SJCRH30 (cell line): ENCODE measurements at regions not wholly inside any gene's neighbourhood (a gene's known extent, or its start where the extent isn't known, plus 50 kb on each side); places are given as distances from the start of the nearest gene placed in this dataset.

Experiments used
- DNase-seq, 2 experiments: peaks; one replicate each; pipeline ENCODE4 v3.0.0-alpha.2; 2015 to 2020
- H3K27ac ChIP-seq: fragments of 250-450 bp; sonication (Bioruptor Pico); 2 replicates; pipeline ENCODE4 v1.5.1; 2020; ENCODE audit warnings: mild to moderate bottlenecking, moderate library complexity
- H3K27me3 ChIP-seq: fragments of 250-450 bp; sonication (Bioruptor Pico); 2 replicates; pipeline ENCODE4 v1.5.1; 2020; ENCODE audit warnings: mild to moderate bottlenecking, moderate library complexity
- H3K36me3 ChIP-seq: fragments of 250-450 bp; sonication (Bioruptor Pico); 2 replicates; pipeline ENCODE4 v1.5.1; 2020; ENCODE audit warnings: mild to moderate bottlenecking, moderate library complexity
- H3K4me1 ChIP-seq: fragments of 250-450 bp; sonication (Bioruptor Pico); 2 replicates; pipeline ENCODE4 v1.5.1; 2020; ENCODE audit warnings: mild to moderate bottlenecking, moderate library complexity
- H3K4me3 ChIP-seq: fragments of 250-450 bp; sonication (Bioruptor Pico); 2 replicates; pipeline ENCODE4 v1.5.1; 2020; ENCODE audit warnings: mild to moderate bottlenecking, moderate library complexity
- H3K9me3 ChIP-seq: fragments of 250-450 bp; sonication (Bioruptor Pico); replicated peaks from 2 replicates; pipeline ENCODE4 v1.5.1; 2020; ENCODE audit warnings: mild to moderate bottlenecking, moderate library complexity

- H3K4me3 ChIP-seq: no peak overlapping the region
- no peaks in the 10 kb centered on the region for H3K9me3 ChIP-seq
- no peak overlapping the region for H3K27ac ChIP-seq
- no peaks in the 10 kb centered on the region for H3K27me3 ChIP-seq
- H3K4me1 ChIP-seq: no peaks in the 10 kb centered on the region
- DNase-seq: no peak
- no peaks in the 10 kb centered on the region for H3K36me3 ChIP-seq
Observed at GRCh38 chr15:52870015-52870414, 79.9 kb upstream of the ONECUT1 start.

GRCh38 chr15:52866698-52867097 lies 76.6 kb upstream of the ONECUT1 start:
- no peak for DNase-seq
- H3K27me3 ChIP-seq: no peaks in the 10 kb centered on the region
- H3K36me3 ChIP-seq: no peaks in the 10 kb centered on the region
- no peak overlapping the region for H3K27ac ChIP-seq
- no peaks in the 10 kb centered on the region for H3K9me3 ChIP-seq
- H3K4me3 ChIP-seq: no peak overlapping the region
- no peaks in the 10 kb centered on the region for H3K4me1 ChIP-seq

GRCh38 chr15:52862677-52863076 lies 72.5 kb upstream of the ONECUT1 start:
- H3K27me3 ChIP-seq: no peaks in the 10 kb centered on the region

GRCh38 chr15:52858782-52859176 lies 68.6 kb upstream of the ONECUT1 start:
- H3K36me3 ChIP-seq: no peaks in the 10 kb centered on the region
- no peak overlapping the region for H3K27ac ChIP-seq
- no peaks in the 10 kb centered on the region for H3K9me3 ChIP-seq
- DNase-seq: no peak
- no peaks in the 10 kb centered on the region for H3K4me1 ChIP-seq
- no peaks in the 10 kb centered on the region for H3K27me3 ChIP-seq
- H3K4me3 ChIP-seq: no peak overlapping the region

More at GRCh38 chr15:52862677-52863076, 72.5 kb upstream of the ONECUT1 start:
- Histone ChIP-seq H3K36me3 (no peaks in the 10 kb centered on the region), H3K27ac (no peak overlapping the region), H3K4me1 (no peaks in the 10 kb centered on the region), H3K9me3 (no peaks in the 10 kb centered on the region), H3K4me3 (no peak overlapping the region)
- no peak for DNase-seq

GRCh38 chr15:52857937-52858781 lies 68.0 kb upstream of the ONECUT1 start:
- Histone ChIP-seq H3K9me3 (no peaks in the 10 kb centered on the region), H3K27ac (no peak overlapping the region), H3K4me1 (no peaks in the 10 kb centered on the region), H3K27me3 (no peaks in the 10 kb centered on the region), H3K36me3 (no peaks in the 10 kb centered on the region), H3K4me3 (no peak overlapping the region)
- DNase-seq: no peak

- Histone ChIP-seq H3K27me3 (no peaks in the 10 kb centered on the region), H3K27ac (no peak overlapping the region), H3K36me3 (no peaks in the 10 kb centered on the region), H3K4me1 (no peaks in the 10 kb centered on the region), H3K4me3 (no peak overlapping the region), H3K9me3 (no peaks in the 10 kb centered on the region)
- no peak for DNase-seq
Observed at GRCh38 chr15:52857471-52857870, 67.3 kb upstream of the ONECUT1 start.

GRCh38 chr15:52856286-52856685 lies 66.2 kb upstream of the ONECUT1 start:
- no peaks in the 10 kb centered on the region for H3K4me1 ChIP-seq
- no peaks in the 10 kb centered on the region for H3K9me3 ChIP-seq
- H3K36me3 ChIP-seq: no peaks in the 10 kb centered on the region
- no peak overlapping the region for H3K27ac ChIP-seq
- no peak overlapping the region for H3K4me3 ChIP-seq
- no peak for DNase-seq
- no peaks in the 10 kb centered on the region for H3K27me3 ChIP-seq

GRCh38 chr15:52855157-52855556 lies 65.0 kb upstream of the ONECUT1 start:
- Histone ChIP-seq H3K4me1 (no peaks in the 10 kb centered on the region), H3K36me3 (no peaks in the 10 kb centered on the region), H3K4me3 (no peak overlapping the region), H3K9me3 (no peaks in the 10 kb centered on the region), H3K27me3 (no peaks in the 10 kb centered on the region), H3K27ac (no peak overlapping the region)
- no peak for DNase-seq

- no peaks in the 10 kb centered on the region for H3K27me3 ChIP-seq
- H3K4me3 ChIP-seq: no peak overlapping the region
- no peak overlapping the region for H3K27ac ChIP-seq
- no peak for DNase-seq
- H3K4me1 ChIP-seq: no peaks in the 10 kb centered on the region
- H3K9me3 ChIP-seq: no peaks in the 10 kb centered on the region
- no peaks in the 10 kb centered on the region for H3K36me3 ChIP-seq
Observed at GRCh38 chr15:52844823-52845222, 54.7 kb upstream of the ONECUT1 start.
